Skeletal muscle tissue (tissue), 3 donors: ENCODE measurements at regions not wholly inside any gene's neighbourhood (a gene's known extent, or its start where the extent isn't known, plus 50 kb on each side); places are given as distances from the start of the nearest gene placed in this dataset.

Source experiments
- H3K27ac ChIP-seq: one replicate; pipeline ENCODE4 v1.7.0; 2013; ENCODE audit warnings: mild to moderate bottlenecking, low read depth, low read length, inconsistent platforms
- H3K27me3 ChIP-seq, 3 donors: one replicate each; pipeline ENCODE4 v1.7.0; 2013; ENCODE audit warnings: low read length in 3 of 3; ENCODE audit not compliant: control insufficient read depth in 3 of 3, insufficient read depth in 3 of 3
- H3K36me3 ChIP-seq, 3 donors: one replicate each; pipeline ENCODE4 v1.7.0; 2013; ENCODE audit warnings: low read length in 3 of 3; ENCODE audit not compliant: control insufficient read depth in 3 of 3, insufficient read depth in 3 of 3
- H3K4me1 ChIP-seq, 3 donors: one replicate each; pipeline ENCODE4 v1.7.0; 2013; ENCODE audit warnings: low read length in 3 of 3, mild to moderate bottlenecking in 3 of 3; ENCODE audit not compliant: control insufficient read depth in 3 of 3, insufficient read depth in 3 of 3
- H3K4me3 ChIP-seq, 3 donors: one replicate each; pipeline ENCODE4 v1.7.0; 2013; ENCODE audit warnings: low read length in 3 of 3
- H3K9ac ChIP-seq, 3 donors: one replicate each; pipeline ENCODE4 v1.7.0; 2013; ENCODE audit warnings: low read length in 3 of 3, mild to moderate bottlenecking in 3 of 3, moderate library complexity in 2 of 3, low read depth in 1 of 3
- H3K9me3 ChIP-seq, 3 donors: one replicate each; pipeline ENCODE4 v1.7.0; 2013; ENCODE audit warnings: low read length in 3 of 3; ENCODE audit not compliant: control insufficient read depth in 3 of 3
- donor health status: Osteomylitis.

- Histone ChIP-seq H3K27ac (no peak overlapping the region), H3K9ac (no peak overlapping the region), H3K36me3 (no peaks in the 10 kb centered on the region), H3K4me1 (no peaks in the 10 kb centered on the region), H3K27me3 (no peaks in the 10 kb centered on the region), H3K4me3 (no peak overlapping the region), H3K9me3 (no peaks in the 10 kb centered on the region)
These were observed 761.5 kb downstream of the EFNB2 start for GRCh38 chr13:105773863-105774538.

DNA sequence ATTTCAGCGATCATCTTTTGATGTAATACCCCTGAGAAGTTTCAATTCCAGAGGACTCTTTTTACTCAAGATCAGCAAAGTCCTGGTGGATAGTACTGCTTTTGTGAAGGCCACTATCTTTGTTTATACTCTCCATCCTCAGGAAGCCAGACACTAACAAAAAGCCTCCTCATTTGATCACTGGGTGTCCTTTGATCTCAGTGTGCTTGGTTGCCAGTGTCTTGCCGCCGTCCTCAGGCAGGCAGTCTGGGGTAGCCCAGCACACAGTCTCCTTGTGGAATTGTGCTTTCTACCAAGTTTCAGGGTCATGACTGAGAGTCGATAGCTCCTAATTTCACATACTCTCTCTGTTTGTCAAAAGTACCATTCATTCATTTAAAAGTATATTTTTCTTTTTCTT, 762.2 kb downstream of the EFNB2 start:
- Histone ChIP-seq H3K27ac (no peak overlapping the region), H3K4me1 (no peaks in the 10 kb centered on the region), H3K4me3 (no peak overlapping the region), H3K36me3 (no peaks in the 10 kb centered on the region), H3K27me3 (no peaks in the 10 kb centered on the region), H3K9me3 (no peaks in the 10 kb centered on the region), H3K9ac (no peak overlapping the region)

DNA sequence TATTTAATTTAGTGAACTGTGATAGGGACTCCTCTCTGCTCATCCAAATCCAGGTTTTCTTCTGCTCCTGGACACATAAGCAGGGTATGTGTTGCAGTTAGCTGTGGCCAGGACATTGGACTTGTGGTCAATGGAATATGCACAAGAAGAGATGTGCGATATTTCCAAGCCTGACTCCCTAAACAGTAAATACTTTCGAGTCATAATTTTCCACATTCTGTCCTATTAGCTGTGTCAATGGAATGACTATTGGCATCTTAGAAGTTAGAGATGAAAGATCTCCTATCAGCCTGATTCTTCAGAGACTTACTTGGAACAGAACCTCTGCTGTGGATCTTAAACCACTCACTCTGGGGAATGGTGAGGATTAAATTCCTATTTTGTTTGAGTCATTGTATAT, 771.0 kb downstream of the EFNB2 start:
- no peaks in the 10 kb centered on the region for H3K4me1 ChIP-seq
- no peaks in the 10 kb centered on the region for H3K27me3 ChIP-seq
- H3K27ac ChIP-seq = no peak overlapping the region
- H3K9me3 ChIP-seq = no peaks in the 10 kb centered on the region
- no peak overlapping the region for H3K4me3 ChIP-seq
- H3K9ac ChIP-seq = no peak overlapping the region
- no peaks in the 10 kb centered on the region for H3K36me3 ChIP-seq

GRCh38 chr13:105763851-105764250, 771.6 kb downstream of the EFNB2 start:
- no peak overlapping the region for H3K4me3 ChIP-seq
- H3K27me3 ChIP-seq = no peaks in the 10 kb centered on the region
- H3K4me1 ChIP-seq = no peaks in the 10 kb centered on the region
- H3K9me3 ChIP-seq = no peaks in the 10 kb centered on the region
- H3K36me3 ChIP-seq = no peaks in the 10 kb centered on the region
- no peak overlapping the region for H3K9ac ChIP-seq
- no peak overlapping the region for H3K27ac ChIP-seq

DNA sequence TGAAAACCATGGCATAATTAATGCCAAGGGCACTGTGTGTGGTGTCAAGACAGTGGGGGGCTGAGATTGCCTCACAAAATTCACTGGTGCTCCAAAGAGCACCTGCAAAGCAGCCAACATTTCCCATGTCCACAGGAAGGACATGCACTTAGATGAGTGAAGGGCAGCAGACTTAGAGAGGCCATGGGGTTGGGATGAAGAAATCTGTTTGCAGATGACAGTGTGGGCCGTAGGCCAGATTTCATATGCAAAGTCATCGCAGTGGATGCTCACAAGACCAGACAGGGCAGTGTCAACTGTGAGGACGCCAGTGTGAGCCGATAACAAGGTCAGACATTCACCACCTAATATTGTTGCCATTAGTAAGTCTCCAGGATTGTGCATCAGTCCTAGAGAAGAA, 773.4 kb downstream of the EFNB2 start:
- H3K9ac ChIP-seq = no peak overlapping the region
- no peaks in the 10 kb centered on the region for H3K9me3 ChIP-seq
- no peak overlapping the region for H3K4me3 ChIP-seq
- no peaks in the 10 kb centered on the region for H3K36me3 ChIP-seq
- H3K27ac ChIP-seq = no peak overlapping the region
- no peaks in the 10 kb centered on the region for H3K27me3 ChIP-seq
- H3K4me1 ChIP-seq = no peaks in the 10 kb centered on the region

DNA sequence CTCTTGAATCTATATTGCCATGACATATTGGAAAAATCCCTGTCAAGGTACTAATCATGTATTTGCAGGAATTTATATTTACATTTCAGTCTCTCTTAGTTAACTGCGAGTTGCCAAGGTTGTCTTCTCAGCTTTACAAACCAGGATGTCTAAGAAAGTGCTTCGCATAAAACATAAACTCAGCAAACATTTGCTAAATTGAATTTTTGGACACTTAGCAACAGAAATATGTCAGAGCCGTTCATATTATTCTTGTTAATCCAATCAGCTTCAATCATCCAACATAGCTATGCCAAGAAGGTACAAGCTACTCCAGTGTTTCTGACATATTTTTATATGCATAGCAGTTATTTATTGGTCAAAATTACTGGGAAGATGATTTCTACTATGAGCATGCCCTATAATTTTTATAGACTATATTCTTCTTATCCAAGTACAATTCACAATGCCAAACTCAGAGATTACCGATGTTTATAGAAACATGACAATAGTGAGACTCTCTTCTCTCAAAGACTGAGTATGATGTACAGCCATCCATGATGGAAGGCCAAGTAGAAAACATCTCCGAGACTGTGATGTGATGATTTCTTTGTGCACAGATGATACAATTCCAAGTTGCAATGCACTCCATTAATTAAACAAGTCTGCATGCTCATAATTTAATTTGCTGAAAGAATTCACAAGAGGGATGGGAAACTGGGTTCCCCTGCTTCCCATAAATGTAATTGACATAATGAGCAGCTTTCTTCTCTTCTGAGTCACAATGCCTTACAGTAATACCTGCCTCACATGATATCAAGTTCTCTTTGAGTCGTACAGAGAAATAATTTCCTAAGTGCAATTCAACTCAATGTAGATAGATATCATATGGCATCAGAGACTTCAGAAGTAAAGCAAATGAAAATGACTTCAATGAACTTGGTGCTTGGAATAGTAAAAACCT, 776.3 kb downstream of the EFNB2 start:
- H3K9ac ChIP-seq = no peak overlapping the region
- no peaks in the 10 kb centered on the region for H3K27me3 ChIP-seq
- H3K4me3 ChIP-seq = no peak overlapping the region
- H3K4me1 ChIP-seq = no peaks in the 10 kb centered on the region
- H3K27ac ChIP-seq = no peak overlapping the region
- H3K36me3 ChIP-seq = no peaks in the 10 kb centered on the region
- no peaks in the 10 kb centered on the region for H3K9me3 ChIP-seq

DNA sequence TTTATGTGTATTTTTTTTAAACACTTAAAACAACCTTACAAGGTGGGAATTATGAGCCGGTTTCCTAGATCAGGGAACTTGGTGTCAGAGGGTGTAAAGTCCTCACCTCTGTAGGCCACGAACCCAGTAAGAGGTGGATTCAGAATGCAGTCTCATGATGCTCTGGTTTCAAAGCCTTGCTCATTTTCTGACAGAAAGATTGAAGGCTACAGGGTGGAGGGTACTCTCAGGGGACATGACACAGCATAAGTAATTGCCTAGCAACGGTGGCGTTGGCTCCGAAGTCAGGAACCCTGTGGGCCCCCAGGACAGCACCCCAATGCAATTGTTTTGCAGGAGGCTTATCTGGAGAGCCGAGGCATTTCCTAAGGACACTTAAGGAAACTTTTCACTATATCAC, 794.7 kb downstream of the EFNB2 start:
- peaks cover 0 to 2% (median 0%) of the 10 kb centered on the region in 3 donors for H3K9me3 ChIP-seq

GRCh38 chr13:105737688-105738087, 797.8 kb downstream of the EFNB2 start:
- H3K4me1 ChIP-seq = no peaks in the 10 kb centered on the region
- no peaks in the 10 kb centered on the region for H3K27me3 ChIP-seq
- H3K36me3 ChIP-seq = no peaks in the 10 kb centered on the region
- H3K9me3 ChIP-seq = peaks cover 0 to 2% (median 0%) of the 10 kb centered on the region in 3 donors
- no peak overlapping the region for H3K27ac ChIP-seq
- no peak overlapping the region for H3K4me3 ChIP-seq
- H3K9ac ChIP-seq = no peak overlapping the region

More for the DNA sequence above, 794.7 kb downstream of the EFNB2 start:
- H3K27me3 ChIP-seq = no peaks in the 10 kb centered on the region
- H3K27ac ChIP-seq = no peak overlapping the region
- no peaks in the 10 kb centered on the region for H3K36me3 ChIP-seq
- no peaks in the 10 kb centered on the region for H3K4me1 ChIP-seq
- no peak overlapping the region for H3K9ac ChIP-seq
- no peak overlapping the region for H3K4me3 ChIP-seq

- Histone ChIP-seq H3K36me3 (no peaks in the 10 kb centered on the region), H3K27ac (no peak overlapping the region), H3K9ac (no peak overlapping the region), H3K27me3 (no peaks in the 10 kb centered on the region), H3K4me1 (no peaks in the 10 kb centered on the region), H3K4me3 (no peak overlapping the region), H3K9me3 (no peaks in the 10 kb centered on the region)
These were observed 800.2 kb downstream of the EFNB2 start for GRCh38 chr13:105735281-105735680.

- Histone ChIP-seq H3K27ac (no peak overlapping the region), H3K9ac (no peak overlapping the region), H3K9me3 (no peaks in the 10 kb centered on the region), H3K4me3 (no peak overlapping the region), H3K27me3 (no peaks in the 10 kb centered on the region), H3K36me3 (no peaks in the 10 kb centered on the region), H3K4me1 (no peaks in the 10 kb centered on the region)
These were observed 802.5 kb downstream of the EFNB2 start for GRCh38 chr13:105732806-105733529.
